Fibroblast of upper back skin (primary cell): ENCODE measurements at regions not wholly inside any gene's neighbourhood (a gene's known extent, or its start where the extent isn't known, plus 50 kb on each side); places are given as distances from the start of the nearest gene placed in this dataset.
"Not testable (repeated sequence)": the region's sequence is repeated elsewhere in the genome, so short reads cannot be mapped to it uniquely, and the experiment has no call there.

ENCODE experiments used
- DNase-seq: peaks from one replicate; pipeline ENCODE4 v3.0.0-alpha.2; 2013

- DNase-seq = no peak
These were observed 67.6 kb downstream of the HTR1A start for GRCh38 chr5:63894690-63895089.

GRCh38 chr5:63878788-63879187 lies 83.5 kb downstream of the HTR1A start:
- no peak for DNase-seq

GRCh38 chr5:63877961-63878360 lies 84.3 kb downstream of the HTR1A start:
- no peak for DNase-seq

- no peak for DNase-seq
These were observed 101.9 kb downstream of the HTR1A start for GRCh38 chr5:63860379-63860778.

DNA sequence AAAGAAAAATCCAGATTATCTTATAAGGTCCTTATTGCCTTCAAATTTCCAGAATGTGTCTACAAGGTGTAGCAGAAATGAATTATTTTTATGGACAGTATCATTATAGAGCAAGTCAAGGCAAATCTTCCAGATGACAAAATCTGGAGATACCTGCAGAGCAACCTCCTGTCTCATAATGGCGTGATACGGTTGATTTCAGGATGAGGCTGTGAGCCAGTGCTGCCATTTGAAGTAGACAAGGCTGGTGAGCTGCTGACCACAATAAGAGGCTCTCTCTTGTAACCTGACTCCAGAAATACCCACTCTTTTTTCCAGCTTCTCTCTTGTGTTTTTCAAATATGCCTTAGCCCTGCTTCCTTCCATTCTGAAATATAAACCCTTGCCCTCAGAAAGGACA lies 108.2 kb downstream of the HTR1A start:
- no peak for DNase-seq

DNA sequence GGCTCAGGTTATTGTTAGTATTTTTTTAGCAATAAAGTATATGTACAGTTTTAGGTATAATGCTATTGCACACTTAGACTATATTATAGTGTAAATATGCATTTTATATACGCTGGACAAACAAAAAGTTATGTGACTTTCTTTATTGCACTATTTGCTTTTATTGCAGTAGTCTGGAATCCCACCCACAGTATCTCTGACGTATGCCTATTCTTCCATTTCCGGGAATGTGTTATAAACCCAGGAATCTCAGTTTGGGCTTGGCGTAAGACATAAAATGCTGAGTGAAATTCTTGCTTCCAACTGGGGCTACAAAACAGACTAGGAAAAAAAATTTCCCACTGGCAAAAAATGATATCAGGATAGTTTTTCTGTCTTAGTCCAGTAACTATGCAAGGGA lies 119.1 kb downstream of the HTR1A start:
- DNase-seq = no peak

DNA sequence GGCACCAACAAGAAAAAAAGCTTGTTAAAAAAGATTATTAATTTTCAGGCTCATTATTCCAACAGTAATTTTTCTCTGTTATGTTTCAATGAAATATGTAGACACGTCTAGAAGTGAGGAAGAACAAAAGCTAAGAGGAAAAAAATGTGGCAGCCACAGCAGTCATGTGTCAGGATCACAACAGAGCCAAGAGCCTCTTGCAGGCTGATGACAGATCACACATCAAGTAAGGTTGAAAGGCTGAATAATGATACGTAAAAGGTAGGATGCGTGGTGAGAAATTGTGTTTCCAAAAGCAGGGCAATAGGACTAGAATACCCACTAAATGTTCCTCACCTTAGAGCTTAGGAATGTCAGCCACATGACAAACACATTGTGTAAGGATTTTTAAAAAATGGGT lies 124.8 kb downstream of the HTR1A start:
- no peak for DNase-seq

DNA sequence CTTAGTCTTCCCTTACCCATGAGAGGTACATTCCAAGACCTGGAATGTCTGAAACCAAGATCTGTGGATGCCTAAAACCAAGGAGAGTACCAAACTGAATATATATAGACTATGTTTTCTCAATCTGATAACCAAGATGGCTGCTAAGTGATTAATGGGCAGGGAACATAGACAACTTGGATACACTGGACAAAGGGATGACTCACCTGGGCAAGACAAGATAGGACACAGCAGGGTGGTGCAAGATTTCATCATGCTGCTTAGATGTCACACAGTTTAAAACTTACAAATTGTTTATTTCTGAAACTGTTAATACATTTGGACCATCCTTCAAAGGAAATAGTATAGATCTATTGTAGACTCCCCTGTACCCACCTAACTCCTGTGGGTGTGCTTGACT lies 130.9 kb downstream of the HTR1A start:
- no peak for DNase-seq

- DNase-seq = no peak
These were observed 136.3 kb downstream of the HTR1A start for GRCh38 chr5:63825984-63826383.

- no peak for DNase-seq
These were observed 138.7 kb downstream of the HTR1A start for GRCh38 chr5:63823583-63823982.

- DNase-seq = no peak
These were observed 139.6 kb downstream of the HTR1A start for GRCh38 chr5:63822614-63823013.

DNA sequence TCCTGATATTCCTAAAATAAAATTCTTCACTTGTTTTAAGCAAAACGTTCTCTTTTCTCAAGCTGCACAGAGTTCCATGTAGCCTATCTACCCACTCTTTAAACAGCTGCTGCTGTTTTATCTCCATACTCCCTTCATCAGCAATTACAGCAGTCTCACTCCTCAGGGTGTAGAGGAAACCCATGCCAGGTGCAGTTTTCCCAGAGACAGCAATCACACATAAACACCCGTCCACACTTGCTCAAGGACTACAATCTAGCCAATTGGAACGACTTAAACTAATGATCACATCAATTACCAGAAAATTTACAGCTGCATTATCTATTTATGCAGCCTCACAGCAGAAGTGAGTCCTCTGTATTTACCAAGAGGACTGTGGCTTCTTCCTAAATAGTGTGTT lies 141.7 kb downstream of the HTR1A start:
- DNase-seq = no peak

GRCh38 chr5:63812693-63813092 lies 149.6 kb downstream of the HTR1A start:
- DNase-seq = no peak

DNA sequence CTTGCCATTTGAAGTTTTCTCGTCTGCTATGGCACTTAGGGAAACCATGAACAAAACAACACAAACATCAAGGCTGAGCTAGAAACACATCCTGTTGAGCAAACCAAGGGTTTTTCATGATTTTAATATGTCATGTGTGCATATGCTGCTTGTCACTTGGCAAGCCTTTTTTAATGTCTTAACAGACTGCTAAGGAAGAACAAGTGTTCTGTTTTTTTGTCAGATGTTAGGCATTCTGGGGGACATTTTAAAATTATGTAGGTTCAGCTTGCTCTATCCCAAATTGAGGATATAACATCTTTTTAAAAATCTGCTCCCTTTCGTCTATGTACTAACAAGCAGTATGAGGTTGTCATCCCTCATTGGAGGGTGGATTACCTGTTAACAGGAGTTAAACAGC lies 150.3 kb downstream of the HTR1A start:
- DNase-seq = no peak

GRCh38 chr5:63811286-63811685 lies 151.0 kb downstream of the HTR1A start:
- DNase-seq = no peak

GRCh38 chr5:63805151-63805550 lies 157.1 kb downstream of the HTR1A start:
- no peak for DNase-seq

GRCh38 chr5:63803165-63803564 lies 159.1 kb downstream of the HTR1A start:
- no peak for DNase-seq

DNA sequence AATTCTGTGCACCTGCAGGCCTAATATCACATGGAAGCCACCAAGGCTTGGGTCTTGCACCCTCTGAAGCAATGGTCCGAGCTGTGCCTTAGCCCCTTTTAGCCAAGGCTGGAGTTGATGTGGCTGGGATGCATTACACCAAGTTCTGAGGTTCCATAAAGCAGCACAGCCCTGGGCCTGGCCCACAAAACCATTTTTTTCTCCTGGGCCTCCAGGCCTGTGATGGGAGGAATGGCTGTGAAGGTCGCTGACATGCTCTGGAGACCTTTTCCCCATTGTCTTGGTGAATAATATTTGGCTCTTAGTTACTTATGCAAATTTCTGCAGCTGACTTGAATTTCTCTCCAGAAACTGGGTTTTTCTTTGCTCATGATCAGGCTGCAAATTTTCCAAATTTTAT lies 167.3 kb downstream of the HTR1A start:
- no peak for DNase-seq

DNA sequence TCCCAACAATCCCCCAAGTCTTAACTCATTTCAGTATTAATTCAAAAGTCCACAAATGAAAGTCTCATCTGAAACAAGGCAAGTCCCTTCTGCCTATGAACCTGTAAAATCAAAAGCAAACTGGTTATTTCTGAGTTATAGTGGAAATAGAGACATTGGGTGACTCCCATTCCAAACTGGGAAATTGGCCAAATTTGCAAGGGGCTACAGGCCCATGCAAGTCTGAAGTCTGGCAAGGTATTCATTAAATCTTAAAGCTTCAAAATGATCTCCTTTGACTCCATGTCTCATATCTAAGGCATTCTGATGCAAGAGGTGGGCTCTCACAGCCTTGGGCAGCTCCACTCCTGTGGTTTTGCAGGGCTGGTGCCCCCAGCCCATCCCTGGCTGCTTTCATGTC lies 167.9 kb downstream of the HTR1A start:
- DNase-seq = no peak

DNA sequence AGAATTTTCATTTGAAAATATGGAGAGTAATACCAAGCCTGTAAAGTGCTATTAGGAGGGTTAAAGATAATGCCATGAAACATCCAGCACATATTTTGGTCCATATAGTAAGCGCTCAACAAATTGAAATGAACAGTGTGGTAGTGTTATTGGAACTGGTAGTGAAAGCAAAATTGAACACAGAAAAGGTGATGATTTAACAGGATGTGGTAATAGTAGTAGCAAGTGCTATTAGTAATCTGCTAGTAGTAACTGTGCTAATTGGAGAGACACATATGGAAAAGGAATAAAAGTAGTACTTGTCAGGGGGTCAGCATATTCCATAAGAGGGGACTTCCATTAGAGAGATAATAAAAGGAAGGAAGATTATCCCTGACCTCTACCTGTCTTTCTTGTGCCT lies 187.3 kb downstream of the HTR1A start:
- no peak for DNase-seq

- no peak for DNase-seq
These were observed 194.0 kb downstream of the HTR1A start for GRCh38 chr5:63768221-63768620.

GRCh38 chr5:63760965-63761364 lies 201.3 kb downstream of the HTR1A start:
- no peak for DNase-seq

DNA sequence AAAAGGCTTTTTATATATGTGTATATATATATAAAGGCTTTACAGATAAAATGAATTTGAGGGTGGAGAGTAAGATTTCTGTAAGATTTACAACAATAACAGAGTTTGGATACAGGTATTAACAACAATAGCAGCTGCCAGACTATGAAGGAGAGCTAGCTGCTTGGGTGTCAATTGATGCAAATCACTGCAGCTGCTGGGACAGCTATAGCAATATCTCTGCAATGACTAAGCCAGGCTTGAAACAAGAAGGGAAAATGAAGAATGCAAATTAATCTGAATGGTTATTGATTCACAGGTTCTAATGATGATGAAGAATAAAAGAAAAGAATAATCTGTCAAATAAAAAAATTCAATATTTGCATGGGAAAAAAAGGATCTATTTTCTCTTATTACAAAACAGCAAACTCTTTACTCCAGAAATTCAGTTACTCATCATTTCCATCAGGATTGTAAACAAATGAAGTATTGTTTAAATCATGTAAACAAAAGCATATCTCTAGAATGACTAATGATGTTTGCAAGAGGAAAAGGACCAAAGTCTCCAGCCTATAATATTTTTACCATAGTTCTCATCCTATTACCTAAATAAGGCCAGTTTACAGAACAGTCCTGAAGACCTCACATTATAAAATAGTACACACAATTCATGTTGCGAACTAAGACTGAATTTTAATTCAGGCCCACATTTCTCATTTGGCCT lies 219.0 kb downstream of the HTR1A start:
- no peak for DNase-seq

DNA sequence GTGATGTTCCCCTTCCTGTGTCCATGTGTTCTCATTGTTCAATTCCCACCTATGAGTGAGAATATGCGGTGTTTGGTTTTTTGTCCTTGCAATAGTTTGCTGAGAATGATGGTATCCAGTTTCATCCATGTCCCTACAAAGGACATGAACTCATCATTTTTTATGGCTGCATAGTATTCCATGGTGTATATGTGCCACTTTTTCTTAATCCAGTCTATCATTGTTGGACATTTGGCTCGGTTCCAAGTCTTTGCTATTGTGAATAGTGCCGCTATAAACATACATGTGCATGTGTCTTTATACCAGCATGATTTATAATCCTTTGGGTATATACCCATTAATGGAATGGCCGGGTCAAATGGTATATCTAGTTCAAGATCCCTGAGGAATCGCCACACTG lies 229.4 kb downstream of the HTR1A start:
- DNase-seq = not testable (repeated sequence)

GRCh38 chr5:63727583-63727982 lies 234.7 kb downstream of the HTR1A start:
- DNase-seq = no peak

DNA sequence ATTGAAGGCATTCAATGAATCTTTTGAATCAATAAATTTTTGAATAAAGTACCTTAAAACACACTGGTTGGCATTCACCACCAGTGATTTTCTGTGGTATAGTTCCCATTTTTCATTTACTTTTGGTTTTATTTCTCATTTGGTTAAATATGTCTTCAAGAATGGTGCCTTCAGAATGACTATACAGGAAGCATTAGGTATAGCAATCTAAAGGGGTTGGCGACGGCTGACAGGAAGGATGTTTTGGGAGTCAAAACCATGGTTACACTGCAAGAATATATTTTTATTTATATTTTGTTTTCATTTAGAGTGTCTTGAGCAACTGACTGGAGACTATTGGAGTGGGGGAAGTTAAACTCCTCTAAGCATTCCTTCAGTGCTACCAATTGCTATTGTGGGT lies 235.7 kb downstream of the HTR1A start:
- DNase-seq = no peak
